Mammary epithelial cell (primary cell): ENCODE measurements at regions not wholly inside any gene's neighbourhood (a gene's known extent, or its start where the extent isn't known, plus 50 kb on each side); places are given as distances from the start of the nearest gene placed in this dataset.

Experiments
- CTCF ChIP-seq, 2 donors: IDR thresholded peaks in 1 of 2; conservative IDR thresholded peaks in 1 of 2; 2 replicates each; pipeline ENCODE4 v1.5.1; 2011 to 2012; ENCODE audit warnings: inconsistent platforms in 2 of 2, low read length in 2 of 2, mild to moderate bottlenecking in 2 of 2, control low read depth in 1 of 2, low read depth in 1 of 2; ENCODE audit not compliant: insufficient read depth in 1 of 2; ENCODE audit errors: extremely low read depth in 1 of 2
- EZH2 ChIP-seq: IDR thresholded peaks from 2 replicates; pipeline ENCODE4 v1.6.1; 2012; ENCODE audit warnings: low read length, inconsistent platforms, borderline replicate concordance

GRCh38 chr4:31291238-31291637 lies 571.1 kb downstream of the PCDH7 start:
- no peak for TF ChIP-seq CTCF (conservative IDR thresholded peaks at IDR 0.05 in 1 of 2, IDR thresholded peaks at IDR 0.05 in 1 of 2; ENCODE audit: extremely low read depth in 1 of 2, insufficient read depth in 1 of 2, low read depth in 1 of 2, low read length in 2 of 2)
- no peak for TF ChIP-seq EZH2
